ENCODE measurements at regions not wholly inside any gene's neighbourhood (a gene's known extent, or its start where the extent isn't known, plus 50 kb on each side); places are given as distances from the start of the nearest gene placed in this dataset.

GRCh38 chr6:144955859-144956258, 670.7 kb downstream of the UTRN start:
- Mint-ChIP-seq H3K4me3 (no peak overlapping the region), H3K27ac (no peak overlapping the region), H3K36me3 (peaks cover 4% of the 10 kb centered on the region), H3K27me3 (ENCODE audit: low read depth) (peaks cover 1% of the 10 kb centered on the region; the same call in 1 of the 2 replicates), H3K9me3 (peaks cover 9% of the 10 kb centered on the region), H3K4me1 (peaks cover 43% of the 10 kb centered on the region)
- ChIA-PET CTCF (no interaction called here), POLR2A (no interaction called here)
- ATAC-seq (no peak), DNase-seq (ENCODE audit: low spot score) (no peak)
- TF ChIP-seq AFF4 (CRISPR knock-in tag; IDR thresholded peaks at IDR 0.05; ENCODE audit: borderline replicate concordance) (no peak), CBFB (CRISPR knock-in tag; IDR thresholded peaks at IDR 0.05; ENCODE audit: low read depth) (no peak), NR1H2 (CRISPR knock-in tag; IDR thresholded peaks at IDR 0.05) (no peak), ZBTB21 (CRISPR knock-in tag; IDR thresholded peaks at IDR 0.05; ENCODE audit: borderline replicate concordance) (no peak), PRRX2 (CRISPR knock-in tag; IDR thresholded peaks at IDR 0.05) (no peak), RELA (CRISPR knock-in tag; IDR thresholded peaks at IDR 0.05; ENCODE audit: borderline replicate concordance) (no peak), MYBL2 (CRISPR knock-in tag; IDR thresholded peaks at IDR 0.05) (no peak), ZNF532 (CRISPR knock-in tag; IDR thresholded peaks at IDR 0.05; ENCODE audit: borderline replicate concordance) (no peak), CREM (CRISPR knock-in tag; IDR thresholded peaks at IDR 0.05) (no peak), JAZF1 (CRISPR knock-in tag; IDR thresholded peaks at IDR 0.05) (no peak), GTF2I (CRISPR knock-in tag; conservative IDR thresholded peaks at IDR 0.05) (no peak), MAX (CRISPR knock-in tag; IDR thresholded peaks at IDR 0.05) (no peak), FOXP1 (CRISPR knock-in tag; IDR thresholded peaks at IDR 0.05; ENCODE audit: borderline replicate concordance) (no peak), ZSCAN18 (CRISPR knock-in tag; IDR thresholded peaks at IDR 0.05) (no peak)
- TF ChIP-seq, protein P1, sequence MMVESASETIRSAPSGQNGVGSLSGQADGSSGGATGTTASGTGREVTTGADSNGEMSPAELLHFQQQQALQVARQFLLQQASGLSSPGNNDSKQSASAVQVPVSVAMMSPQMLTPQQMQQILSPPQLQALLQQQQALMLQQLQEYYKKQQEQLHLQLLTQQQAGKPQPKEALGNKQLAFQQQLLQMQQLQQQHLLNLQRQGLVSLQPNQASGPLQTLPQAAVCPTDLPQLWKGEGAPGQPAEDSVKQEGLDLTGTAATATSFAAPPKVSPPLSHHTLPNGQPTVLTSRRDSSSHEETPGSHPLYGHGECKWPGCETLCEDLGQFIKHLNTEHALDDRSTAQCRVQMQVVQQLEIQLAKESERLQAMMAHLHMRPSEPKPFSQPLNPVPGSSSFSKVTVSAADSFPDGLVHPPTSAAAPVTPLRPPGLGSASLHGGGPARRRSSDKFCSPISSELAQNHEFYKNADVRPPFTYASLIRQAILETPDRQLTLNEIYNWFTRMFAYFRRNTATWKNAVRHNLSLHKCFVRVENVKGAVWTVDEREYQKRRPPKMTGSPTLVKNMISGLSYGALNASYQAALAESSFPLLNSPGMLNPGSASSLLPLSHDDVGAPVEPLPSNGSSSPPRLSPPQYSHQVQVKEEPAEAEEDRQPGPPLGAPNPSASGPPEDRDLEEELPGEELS (CRISPR knock-in tag; IDR thresholded peaks at IDR 0.05): no peak
- TF ChIP-seq, protein P2, sequence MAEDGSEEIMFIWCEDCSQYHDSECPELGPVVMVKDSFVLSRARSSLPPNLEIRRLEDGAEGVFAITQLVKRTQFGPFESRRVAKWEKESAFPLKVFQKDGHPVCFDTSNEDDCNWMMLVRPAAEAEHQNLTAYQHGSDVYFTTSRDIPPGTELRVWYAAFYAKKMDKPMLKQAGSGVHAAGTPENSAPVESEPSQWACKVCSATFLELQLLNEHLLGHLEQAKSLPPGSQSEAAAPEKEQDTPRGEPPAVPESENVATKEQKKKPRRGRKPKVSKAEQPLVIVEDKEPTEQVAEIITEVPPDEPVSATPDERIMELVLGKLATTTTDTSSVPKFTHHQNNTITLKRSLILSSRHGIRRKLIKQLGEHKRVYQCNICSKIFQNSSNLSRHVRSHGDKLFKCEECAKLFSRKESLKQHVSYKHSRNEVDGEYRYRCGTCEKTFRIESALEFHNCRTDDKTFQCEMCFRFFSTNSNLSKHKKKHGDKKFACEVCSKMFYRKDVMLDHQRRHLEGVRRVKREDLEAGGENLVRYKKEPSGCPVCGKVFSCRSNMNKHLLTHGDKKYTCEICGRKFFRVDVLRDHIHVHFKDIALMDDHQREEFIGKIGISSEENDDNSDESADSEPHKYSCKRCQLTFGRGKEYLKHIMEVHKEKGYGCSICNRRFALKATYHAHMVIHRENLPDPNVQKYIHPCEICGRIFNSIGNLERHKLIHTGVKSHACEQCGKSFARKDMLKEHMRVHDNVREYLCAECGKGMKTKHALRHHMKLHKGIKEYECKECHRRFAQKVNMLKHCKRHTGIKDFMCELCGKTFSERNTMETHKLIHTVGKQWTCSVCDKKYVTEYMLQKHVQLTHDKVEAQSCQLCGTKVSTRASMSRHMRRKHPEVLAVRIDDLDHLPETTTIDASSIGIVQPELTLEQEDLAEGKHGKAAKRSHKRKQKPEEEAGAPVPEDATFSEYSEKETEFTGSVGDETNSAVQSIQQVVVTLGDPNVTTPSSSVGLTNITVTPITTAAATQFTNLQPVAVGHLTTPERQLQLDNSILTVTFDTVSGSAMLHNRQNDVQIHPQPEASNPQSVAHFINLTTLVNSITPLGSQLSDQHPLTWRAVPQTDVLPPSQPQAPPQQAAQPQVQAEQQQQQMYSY (CRISPR knock-in tag; IDR thresholded peaks at IDR 0.05): no peak
- TF ChIP-seq, protein P3, sequence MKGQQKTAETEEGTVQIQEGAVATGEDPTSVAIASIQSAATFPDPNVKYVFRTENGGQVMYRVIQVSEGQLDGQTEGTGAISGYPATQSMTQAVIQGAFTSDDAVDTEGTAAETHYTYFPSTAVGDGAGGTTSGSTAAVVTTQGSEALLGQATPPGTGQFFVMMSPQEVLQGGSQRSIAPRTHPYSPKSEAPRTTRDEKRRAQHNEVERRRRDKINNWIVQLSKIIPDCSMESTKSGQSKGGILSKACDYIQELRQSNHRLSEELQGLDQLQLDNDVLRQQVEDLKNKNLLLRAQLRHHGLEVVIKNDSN (CRISPR knock-in tag; IDR thresholded peaks at IDR 0.05): no peak
- TF ChIP-seq, protein P4, sequence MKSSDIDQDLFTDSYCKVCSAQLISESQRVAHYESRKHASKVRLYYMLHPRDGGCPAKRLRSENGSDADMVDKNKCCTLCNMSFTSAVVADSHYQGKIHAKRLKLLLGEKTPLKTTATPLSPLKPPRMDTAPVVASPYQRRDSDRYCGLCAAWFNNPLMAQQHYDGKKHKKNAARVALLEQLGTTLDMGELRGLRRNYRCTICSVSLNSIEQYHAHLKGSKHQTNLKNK (CRISPR knock-in tag; IDR thresholded peaks at IDR 0.05): no peak
- TF ChIP-seq, protein P5, sequence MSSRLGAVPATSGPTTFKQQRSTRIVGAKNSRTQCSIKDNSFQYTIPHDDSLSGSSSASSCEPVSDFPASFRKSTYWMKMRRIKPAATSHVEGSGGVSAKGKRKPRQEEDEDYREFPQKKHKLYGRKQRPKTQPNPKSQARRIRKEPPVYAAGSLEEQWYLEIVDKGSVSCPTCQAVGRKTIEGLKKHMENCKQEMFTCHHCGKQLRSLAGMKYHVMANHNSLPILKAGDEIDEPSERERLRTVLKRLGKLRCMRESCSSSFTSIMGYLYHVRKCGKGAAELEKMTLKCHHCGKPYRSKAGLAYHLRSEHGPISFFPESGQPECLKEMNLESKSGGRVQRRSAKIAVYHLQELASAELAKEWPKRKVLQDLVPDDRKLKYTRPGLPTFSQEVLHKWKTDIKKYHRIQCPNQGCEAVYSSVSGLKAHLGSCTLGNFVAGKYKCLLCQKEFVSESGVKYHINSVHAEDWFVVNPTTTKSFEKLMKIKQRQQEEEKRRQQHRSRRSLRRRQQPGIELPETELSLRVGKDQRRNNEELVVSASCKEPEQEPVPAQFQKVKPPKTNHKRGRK (CRISPR knock-in tag; IDR thresholded peaks at IDR 0.05; ENCODE audit: borderline replicate concordance): no peak

Measured in WTC11 (cell line).